SKM-1 treated with dmso at 0.1 percent for 144 hours (cell line): ENCODE measurements at regions not wholly inside any gene's neighbourhood (a gene's known extent, or its start where the extent isn't known, plus 50 kb on each side); places are given as distances from the start of the nearest gene placed in this dataset.

ENCODE experiments used
- DNase-seq: peaks from one replicate; lab custom pipeline; 2025; ENCODE audit not compliant: unreplicated experiment; lab: John Stamatoyannopoulos, UW

DNA sequence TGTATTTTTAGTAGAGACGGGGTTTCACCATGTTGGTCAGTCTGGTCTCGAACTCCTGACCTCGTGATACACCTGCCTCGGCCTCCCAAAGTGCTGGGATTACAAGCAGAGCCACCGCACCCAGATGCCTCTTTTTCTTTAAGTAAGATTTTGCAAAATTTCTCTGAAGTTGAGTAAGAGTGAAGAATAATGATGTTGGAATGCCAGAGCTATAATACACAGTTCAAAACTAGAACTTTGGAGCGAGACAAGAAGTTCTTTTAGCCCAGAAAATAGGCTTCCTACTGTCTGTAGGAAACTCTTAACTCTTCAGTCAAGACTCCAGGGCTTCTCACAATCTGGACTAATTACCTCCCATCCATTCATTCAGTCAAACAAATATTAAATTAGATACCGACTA, 51.4 kb downstream of the MARCHF4 start:
- DNase-seq = no peak

DNA sequence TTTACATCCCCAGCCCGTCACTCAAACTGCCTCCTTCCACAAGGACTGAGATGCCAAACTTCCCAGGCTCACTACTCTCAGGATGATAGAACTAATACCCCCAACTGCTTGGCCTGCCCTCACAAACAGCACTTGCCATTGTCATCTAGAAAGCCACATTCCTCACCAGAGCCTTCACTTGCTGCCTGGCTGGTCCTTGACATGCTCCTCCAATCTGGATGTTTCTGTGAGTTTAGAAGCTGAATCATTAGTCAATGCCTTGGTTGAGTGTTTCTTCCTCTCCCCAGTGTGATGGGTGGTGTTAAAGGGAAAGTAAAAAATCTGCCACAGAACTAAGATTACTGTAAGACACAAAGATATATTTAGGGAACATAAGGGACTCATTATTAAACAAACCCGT, 52.5 kb downstream of the MARCHF4 start:
- DNase-seq = no peak

DNA sequence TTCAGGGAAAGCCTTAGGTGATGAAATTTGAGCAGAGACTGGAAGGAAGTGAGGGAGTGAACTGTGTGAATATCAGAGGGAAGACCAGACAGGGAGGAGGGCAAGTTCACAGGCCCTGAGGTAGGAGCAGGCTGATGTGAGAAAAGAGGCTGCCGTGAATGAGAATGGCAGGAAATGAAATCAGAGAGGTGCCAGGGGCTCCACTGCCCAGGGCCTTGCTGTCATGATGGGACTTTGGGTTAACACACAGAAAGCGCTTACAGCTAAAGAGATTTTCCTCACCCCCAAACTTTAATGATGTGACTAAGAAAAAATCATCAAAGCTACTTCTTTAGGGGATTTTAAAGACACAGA, 53.8 kb downstream of the MARCHF4 start:
- no peak for DNase-seq

DNA sequence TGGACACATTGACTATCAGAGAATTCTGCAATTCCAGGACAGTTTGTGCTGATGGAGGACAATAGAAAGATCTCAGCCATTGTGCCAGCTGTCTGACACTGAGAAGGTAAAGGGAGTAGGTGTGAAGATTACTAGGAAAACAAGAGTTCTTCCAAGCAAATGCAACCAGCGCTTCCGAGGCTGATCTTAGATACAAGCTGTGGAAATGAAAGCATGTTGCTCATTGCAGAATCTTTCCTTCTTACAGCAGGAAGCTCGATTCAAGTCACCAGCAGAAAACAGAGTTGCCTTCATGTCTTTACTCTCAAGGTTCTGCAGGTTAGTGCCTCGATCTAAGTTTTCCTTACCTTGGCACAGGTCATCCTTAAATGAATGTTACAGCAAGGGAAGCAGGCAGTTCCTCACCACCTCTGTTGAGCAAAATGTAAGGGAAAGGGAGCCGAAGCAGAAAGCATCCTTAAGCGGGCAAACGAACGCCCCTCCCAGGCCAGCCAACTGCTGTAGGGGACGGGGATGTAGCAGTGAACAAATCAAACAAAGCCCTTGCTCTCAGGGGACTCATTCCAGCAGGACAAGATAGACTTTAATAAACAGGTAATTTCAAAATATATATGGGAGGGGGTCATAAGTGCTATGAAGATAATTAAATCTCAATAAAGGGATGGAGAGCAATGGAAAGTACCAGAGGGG, 54.3 kb downstream of the MARCHF4 start:
- no peak for DNase-seq

DNA sequence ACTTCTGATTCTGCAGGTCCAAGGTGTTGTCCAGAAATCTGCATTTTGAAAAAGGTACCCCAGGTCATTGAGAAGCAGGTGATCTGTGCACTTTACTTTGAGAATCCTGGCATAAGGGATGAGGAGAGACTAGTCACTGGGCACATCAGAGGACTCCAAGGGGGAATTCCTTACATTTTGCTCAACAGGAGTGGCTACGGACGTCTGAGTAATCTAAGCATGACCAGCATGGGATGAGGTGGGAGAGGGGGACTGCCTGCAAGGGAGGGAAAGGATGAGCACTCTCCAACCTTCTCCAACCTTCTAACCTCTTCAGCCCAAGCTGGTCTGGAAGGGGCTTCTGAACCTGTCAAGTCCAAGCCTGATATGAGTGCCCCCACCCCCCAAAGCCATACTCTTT, 55.5 kb downstream of the MARCHF4 start:
- DNase-seq = no peak

DNA sequence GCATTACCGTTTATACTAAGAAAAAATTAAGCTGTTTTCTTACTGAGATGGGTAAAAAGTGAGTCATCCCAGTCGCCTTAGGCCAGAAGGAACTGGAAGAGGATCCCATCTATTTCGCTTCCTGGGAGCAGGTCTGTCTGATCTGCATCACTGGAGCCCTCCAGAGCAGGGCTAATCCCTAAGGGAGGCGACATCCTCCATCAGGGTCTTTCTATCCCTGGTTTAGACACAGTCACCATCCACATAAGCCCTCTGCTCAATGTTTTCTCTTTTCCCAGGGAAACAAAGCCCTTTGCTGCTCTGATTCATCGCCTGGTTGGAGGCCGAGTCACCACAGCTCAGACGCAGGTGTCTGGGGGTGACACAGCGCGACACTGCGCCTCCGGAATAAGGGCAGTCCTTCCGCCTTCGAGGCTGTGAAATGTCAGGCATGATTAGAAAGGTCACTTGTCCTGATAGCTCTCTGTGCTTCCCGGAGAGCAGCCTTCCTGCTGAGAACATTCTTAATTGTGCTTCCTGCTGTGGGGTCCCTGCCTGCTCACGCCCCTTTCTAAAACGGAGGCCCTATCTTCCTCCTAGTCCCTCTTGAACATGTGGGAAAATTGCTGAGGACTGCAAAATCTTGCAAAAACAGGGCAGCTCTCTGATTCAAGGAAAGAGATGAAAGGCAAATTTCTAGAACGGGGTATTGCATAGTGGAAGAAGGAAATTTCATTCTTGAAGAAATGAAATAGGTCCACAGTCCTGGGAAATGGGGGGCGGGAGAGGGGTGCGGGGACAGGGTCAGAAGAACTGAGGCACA, 56.3 kb downstream of the MARCHF4 start:
- DNase-seq = no peak

DNA sequence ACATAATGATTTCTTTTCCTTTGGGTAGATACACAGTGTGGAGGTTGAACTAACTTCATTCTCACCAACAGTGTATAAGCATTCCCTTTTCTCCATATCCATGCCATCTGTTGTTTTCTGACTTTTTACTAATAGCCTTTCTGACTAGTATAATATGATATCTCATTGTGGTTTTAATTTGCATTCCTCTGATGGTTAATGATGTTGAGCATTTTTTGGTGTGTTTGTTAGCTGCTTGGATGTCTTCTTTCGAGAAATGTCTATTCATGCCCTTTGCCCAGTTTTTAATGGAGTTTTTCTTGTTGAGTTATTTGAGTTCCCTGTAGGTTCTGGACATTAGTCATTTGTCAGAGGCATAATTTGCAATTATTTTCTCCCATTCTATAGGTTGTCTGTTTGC, 59.8 kb downstream of the MARCHF4 start:
- no peak for DNase-seq

DNA sequence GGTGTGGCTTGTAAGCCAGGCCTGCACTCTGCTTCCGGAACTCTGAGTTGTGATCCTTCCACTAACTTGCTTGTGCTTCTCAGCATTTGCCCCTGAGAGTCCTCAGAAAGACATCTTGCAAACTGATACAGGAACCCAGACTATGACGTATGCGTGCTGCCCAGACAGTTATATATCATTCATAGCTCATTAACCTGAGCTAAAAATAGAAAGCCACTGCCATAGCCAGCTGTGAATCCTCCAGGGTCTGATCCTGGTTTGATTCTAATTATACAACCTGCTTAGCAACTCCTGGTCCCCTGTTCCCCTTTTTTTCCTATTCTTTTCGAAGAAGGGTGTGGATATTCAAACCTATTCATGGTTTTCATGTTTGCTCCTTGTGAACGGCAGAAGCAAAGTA, 63.7 kb downstream of the MARCHF4 start:
- DNase-seq = no peak

DNA sequence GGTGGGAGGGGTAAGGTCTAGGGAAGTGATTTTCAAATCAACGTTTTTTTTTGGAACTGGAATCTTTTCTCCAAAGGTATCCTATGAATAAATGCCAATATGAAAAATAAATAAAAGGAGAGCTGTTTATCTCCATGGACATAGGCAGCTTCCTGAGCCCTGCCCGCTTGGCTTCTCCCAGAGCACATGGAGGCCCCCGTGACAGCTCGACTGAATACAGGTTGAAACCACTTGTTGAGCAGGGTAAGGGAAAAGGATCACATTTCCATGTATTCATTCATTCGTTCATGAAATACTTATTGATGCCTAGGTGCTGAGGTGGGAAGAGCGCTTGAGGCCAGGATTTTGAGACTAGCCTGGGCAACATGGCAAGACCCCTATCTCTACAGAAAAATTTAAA, 64.8 kb downstream of the MARCHF4 start:
- no peak for DNase-seq

DNA sequence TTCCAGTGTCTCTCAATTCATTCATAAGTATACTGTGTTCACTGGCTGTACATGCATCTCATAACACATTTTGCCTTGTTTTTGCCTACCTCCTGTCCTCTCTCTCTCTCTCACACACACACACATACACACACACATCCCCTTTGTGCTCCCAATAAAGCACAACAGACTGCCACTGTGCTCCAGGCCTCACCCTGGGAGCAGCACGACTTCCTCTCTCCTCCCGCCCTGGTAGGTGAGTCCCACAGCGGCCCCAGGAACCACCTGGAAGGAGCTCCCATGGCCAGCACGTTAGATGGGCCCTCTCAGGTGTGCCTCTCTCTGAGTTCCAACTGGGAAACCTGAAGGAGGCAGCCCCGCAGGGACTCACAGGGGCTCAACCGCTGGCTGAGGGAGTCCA, 65.4 kb downstream of the MARCHF4 start:
- DNase-seq = no peak

DNA sequence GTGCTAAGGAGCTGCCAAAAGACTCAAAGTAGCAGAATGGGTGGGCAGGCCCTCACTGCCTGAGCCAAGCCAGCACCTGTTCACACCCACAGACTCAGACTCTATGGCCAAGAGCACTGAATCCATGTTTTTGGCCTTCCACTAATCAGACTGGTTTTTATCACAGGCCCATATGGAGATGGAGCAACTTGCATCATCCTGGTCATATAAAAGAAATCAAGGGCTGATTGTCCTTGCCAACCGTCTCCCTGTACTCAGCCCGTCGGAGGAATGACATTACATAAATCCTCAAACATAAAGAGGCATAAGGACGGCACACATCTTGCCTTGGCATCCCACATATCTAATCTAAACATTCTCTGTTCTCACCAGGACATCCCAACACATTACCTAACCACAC, 66.7 kb downstream of the MARCHF4 start:
- DNase-seq = no peak

DNA sequence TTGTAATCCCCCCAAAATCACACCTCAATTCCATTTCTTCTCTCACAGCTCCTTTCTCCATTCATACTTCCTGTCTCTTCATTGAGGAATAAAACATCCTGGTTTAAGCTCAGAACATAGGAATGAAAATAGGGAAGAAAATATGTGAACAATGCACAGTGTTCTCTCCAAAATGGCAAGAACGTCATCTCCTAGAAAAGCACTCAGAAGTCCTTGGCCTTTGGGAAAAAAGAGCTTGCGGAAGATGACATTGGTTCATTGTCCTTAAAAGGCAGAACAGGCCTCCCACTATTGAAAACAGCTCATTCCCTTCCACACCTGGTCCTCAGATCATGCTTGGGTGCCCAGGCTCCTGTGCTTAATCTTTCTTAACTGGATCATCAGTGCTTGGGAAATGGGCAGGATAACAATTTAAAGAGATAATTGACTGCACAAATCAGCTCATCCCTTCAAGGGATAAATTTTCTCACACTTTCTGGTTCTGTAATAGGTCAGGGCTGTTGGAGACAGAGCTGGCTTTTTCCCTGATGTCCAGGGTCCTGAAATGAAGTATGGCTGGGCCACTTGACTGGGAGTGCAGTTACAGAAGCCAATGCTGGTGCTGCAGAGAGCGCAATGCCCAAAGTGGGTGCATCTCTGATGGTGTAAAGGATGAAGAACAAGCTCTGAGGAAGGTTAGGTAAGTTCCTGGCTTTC, 69.2 kb downstream of the MARCHF4 start:
- no peak for DNase-seq

DNA sequence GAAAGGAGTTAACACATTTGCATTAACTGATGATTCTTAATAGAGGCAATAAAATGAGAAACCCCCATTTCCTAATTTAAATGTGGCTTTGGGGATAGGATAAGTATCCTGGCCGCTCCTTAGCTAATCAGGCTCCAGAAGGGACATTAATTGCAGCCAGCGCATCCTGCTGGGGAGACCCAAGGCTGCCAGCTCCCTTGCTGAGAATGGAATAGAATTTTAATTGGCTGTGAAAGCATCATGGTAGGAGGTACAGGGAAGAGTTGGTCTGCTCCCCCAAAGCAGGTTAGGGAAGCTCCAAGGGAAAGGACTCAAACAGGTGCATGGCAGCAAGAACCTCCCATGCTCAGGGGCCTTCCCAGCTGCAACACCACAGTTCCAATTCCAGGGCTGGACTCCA, 71.4 kb downstream of the MARCHF4 start:
- DNase-seq = no peak

DNA sequence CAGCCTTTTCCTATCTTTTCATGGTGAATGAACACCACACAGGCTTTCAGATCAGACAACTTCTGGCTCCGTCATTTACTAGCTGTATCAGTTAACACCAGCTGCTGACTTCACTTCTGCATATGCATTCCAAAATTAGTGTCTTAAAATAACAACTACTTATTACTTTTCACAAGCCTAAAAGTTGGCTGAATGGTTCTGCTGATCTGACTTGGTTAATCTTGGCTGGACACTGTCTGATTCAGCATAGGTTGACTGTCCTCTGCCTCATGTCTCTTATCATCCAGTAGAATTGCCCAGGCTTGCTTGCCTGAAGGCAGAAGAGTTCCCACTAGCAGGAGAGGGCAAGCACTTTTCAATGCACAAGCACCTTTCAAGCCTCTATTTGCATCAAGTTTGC, 72.7 kb downstream of the MARCHF4 start:
- DNase-seq = no peak

DNA sequence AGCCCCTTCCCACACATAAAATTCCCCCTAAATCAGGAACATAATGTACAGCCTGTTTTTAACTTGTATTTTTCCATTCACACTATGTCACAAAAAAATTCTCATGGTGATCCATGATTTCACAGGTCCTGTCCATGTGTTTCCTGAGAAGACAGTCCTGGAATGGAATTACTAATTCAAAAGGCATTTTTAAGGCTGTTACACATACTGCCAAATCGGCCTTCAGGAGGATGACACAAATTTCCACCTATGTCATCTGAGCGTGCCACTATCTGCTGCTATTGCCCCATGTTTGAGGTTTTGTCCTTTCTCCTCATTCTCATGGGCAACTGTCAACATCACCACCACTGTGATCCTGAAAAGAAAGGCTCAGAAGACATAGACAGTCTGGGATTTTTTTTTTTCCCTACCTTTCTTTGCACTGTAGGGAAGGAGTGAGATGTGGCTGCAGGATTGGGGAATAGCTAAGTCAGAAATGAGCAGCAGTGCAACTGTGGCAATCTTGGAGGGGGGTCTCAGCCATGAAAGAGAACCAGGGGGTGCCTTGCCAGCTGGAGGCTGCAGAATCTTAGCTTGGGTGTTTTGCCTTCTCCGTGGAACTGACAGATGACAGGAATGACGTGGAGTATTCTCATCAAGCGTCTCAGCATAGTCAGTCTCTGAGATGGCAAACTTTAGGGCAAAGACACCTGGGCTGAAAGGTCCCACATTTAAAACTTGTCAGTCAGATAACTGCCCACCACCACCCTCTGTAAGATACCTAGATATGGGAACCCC, 73.4 kb downstream of the MARCHF4 start:
- no peak for DNase-seq

DNA sequence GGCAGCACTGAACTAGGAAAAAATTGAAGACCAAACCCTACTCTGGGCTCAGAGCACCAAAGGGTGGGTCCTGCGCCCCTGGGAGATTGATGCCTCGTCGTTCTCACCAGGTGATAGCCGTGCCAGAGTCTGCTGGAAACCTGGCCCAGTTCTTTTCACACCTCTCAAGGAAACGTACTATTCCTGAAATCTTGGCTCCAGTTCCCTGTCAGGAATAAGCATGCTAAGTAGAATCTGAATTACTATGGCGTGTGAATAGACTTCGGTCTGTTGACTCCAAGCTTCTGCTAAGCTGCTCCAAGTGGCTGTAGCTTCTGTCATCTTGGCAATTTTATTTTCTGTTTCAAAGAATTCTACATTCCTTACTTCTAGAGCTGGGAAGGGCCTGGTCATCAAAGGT, 75.4 kb downstream of the MARCHF4 start:
- no peak for DNase-seq

DNA sequence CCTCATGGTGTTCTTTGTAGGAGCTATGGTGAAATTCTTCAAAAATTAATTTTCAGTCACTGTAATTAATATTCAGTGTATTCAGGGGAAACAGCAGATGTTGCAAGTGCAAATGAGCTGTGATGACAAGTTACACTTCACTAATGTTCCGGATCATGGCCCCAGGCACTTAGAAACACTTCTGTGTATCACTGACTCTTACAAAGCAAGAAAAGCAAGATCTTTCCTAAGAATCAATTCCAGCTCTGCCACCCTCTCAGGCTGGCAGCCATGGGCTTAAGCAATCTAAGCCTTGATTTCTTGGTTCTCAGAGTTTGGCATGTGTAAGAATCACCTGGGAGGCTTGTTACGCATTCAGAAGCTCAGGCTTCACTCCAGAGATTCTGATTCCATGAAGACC, 78.0 kb downstream of the MARCHF4 start:
- no peak for DNase-seq

DNA sequence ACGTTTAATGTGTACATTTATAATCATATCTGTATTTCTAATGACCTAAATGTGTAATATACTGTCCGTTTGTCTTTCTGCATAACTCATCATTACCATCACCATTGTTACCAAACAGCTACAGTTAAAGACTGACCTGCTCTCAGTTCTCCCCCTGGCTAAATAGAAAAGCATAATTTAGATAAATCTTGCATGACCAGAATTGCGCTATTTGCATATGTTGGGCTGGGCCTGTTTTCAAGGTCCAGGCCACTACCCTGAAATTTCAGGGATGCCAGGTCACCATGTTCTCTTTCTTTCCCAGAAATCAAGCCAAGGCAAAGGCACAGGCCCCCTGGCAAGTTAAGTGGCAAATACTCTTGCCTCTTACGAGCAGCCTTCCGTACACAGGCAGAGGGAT, 78.4 kb downstream of the MARCHF4 start:
- no peak for DNase-seq

DNA sequence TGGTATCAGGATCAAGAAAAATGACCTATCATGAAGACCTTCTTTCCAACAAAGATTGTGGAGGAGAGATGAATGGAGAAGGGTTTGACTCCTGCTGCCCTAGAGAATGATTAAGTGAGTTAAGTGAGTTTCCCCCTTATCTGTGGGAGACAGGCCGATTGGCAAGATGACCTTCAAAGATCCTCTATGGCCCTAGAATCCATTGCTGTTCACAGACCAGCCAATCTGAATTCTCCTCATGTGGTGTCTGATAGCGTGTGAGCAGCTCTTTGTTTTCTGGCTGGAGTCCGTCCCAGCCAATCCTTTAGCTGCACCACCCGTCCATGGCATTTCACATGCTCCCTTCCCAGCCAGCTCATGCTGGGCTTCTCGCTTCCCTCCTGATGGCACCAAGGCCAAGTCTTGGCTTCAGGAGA, 79.4 kb downstream of the MARCHF4 start:
- no peak for DNase-seq

DNA sequence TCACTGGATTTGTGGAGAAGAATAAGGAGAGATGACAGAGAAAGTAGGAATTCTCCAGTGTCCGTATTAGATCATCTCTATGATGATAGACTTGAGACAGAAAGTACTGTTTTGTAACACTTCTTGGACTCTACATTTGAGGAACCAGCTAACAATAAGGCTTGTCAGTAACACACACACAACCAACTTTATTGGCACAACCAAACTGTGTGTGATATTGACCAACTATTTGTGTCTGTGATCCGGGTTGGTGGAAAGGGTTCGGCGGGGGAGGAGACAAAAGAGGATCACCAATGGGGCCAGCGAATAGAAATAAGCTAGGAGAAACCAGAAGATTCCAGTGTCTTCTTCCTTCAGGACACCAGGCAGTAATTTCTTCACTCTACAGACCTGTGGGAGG, 79.8 kb downstream of the MARCHF4 start:
- DNase-seq = no peak

DNA sequence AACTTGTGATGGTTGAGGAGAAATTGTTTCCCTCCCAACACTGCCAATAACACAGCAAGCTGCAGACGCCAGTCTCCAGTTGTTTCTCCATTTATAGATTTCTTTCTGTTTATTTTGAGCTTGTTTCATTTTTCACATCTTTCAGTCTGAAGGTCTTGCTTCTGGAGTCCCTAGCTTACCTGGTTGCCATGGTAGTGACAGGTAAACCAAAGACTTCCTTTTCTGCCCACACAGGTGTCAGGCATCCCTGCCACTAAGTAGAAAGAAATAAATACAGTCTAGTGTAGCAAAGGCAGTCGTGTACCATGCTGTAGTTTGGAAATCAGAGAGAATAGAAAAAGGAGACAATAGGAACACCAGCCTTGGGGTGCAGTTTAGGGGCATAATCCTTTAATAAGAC, 82.8 kb downstream of the MARCHF4 start:
- DNase-seq = no peak

DNA sequence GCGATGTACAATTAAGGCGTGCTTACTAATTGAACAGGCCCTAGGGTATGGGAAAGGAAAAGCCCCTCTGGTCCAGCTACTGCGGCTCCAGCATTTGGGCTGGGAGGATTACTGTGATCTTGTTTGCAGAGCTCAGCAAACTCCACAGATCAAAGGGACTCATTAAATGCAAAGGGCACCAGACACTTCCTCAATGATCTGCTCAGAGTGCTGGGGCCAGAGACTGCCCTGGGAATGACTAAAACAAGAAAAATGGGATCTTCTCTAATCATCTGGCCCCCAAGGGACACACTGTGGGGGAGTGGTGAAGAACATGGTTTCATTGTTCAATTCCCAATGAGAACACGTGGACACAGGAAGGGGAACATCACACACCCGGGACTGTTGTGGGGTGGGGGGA, 85.0 kb downstream of the MARCHF4 start:
- DNase-seq = no peak
